Vagina (tissue), 2 donors: ENCODE measurements at regions not wholly inside any gene's neighbourhood (a gene's known extent, or its start where the extent isn't known, plus 50 kb on each side); places are given as distances from the start of the nearest gene placed in this dataset.

ENCODE experiments used
- POLR2A ChIP-seq, 2 donors: fragments of 450-650 bp; IDR thresholded peaks; one replicate each; pipeline ENCODE4 v1.6.1; 2017; ENCODE audit warnings: antibody characterized with exemption in 2 of 2, mild to moderate bottlenecking in 2 of 2, moderate library complexity in 2 of 2
- TF ChIP-seq, protein P1 (sequence below), 3 experiments: fragments of 450-650 bp in 2 of 3; fragments of 200-600 bp in 1 of 3; sonication (generic) in 1 of 3; IDR thresholded peaks; one replicate each; pipeline ENCODE4 v1.5.1; 2017 to 2019; ENCODE audit warnings: antibody characterized with exemption in 3 of 3, mild to moderate bottlenecking in 2 of 3, moderate library complexity in 2 of 3

- TF ChIP-seq, protein P1, sequence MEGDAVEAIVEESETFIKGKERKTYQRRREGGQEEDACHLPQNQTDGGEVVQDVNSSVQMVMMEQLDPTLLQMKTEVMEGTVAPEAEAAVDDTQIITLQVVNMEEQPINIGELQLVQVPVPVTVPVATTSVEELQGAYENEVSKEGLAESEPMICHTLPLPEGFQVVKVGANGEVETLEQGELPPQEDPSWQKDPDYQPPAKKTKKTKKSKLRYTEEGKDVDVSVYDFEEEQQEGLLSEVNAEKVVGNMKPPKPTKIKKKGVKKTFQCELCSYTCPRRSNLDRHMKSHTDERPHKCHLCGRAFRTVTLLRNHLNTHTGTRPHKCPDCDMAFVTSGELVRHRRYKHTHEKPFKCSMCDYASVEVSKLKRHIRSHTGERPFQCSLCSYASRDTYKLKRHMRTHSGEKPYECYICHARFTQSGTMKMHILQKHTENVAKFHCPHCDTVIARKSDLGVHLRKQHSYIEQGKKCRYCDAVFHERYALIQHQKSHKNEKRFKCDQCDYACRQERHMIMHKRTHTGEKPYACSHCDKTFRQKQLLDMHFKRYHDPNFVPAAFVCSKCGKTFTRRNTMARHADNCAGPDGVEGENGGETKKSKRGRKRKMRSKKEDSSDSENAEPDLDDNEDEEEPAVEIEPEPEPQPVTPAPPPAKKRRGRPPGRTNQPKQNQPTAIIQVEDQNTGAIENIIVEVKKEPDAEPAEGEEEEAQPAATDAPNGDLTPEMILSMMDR (IDR thresholded peaks at IDR 0.05): no peak
- no peak for TF ChIP-seq POLR2A (IDR thresholded peaks at IDR 0.05)
These were observed 456.5 kb upstream of the CWC22 start for GRCh38 chr2:180463608-180464007.
